Effector memory CD4-positive, alpha-beta T cell (primary cell): ENCODE measurements at regions not wholly inside any gene's neighbourhood (a gene's known extent, or its start where the extent isn't known, plus 50 kb on each side); places are given as distances from the start of the nearest gene placed in this dataset.

Experiments used
- DNase-seq, 3 donors: peaks; one replicate each; pipeline ENCODE4 v3.0.0-alpha.2; 2020
- H3K27ac ChIP-seq: 2 replicates; pipeline ENCODE4 v1.7.0; 2013; ENCODE audit warnings: mild to moderate bottlenecking, low read length, moderate library complexity; ENCODE audit not compliant: insufficient read depth, poor library complexity, severe bottlenecking
- H3K27me3 ChIP-seq: replicated peaks from 2 replicates; pipeline ENCODE4 v1.7.0; 2013; ENCODE audit warnings: mild to moderate bottlenecking, low read length; ENCODE audit not compliant: insufficient read depth, control insufficient read depth, poor library complexity, severe bottlenecking
- H3K36me3 ChIP-seq: 2 replicates; pipeline ENCODE4 v1.7.0; 2013; ENCODE audit warnings: mild to moderate bottlenecking, low read length, moderate library complexity; ENCODE audit not compliant: control insufficient read depth, insufficient read depth
- H3K4me1 ChIP-seq: 2 replicates; pipeline ENCODE4 v1.7.0; 2013; ENCODE audit warnings: low read length, mild to moderate bottlenecking; ENCODE audit not compliant: control insufficient read depth, insufficient read depth, poor library complexity, severe bottlenecking
- H3K4me3 ChIP-seq: 2 replicates; pipeline ENCODE4 v1.7.0; 2013; ENCODE audit warnings: low read length, low read depth, mild to moderate bottlenecking; ENCODE audit not compliant: insufficient read depth, poor library complexity, severe bottlenecking
- H3K9me3 ChIP-seq: 2 replicates; pipeline ENCODE4 v1.7.0; 2013; ENCODE audit warnings: mild to moderate bottlenecking, low read length, moderate library complexity; ENCODE audit not compliant: control insufficient read depth

DNA sequence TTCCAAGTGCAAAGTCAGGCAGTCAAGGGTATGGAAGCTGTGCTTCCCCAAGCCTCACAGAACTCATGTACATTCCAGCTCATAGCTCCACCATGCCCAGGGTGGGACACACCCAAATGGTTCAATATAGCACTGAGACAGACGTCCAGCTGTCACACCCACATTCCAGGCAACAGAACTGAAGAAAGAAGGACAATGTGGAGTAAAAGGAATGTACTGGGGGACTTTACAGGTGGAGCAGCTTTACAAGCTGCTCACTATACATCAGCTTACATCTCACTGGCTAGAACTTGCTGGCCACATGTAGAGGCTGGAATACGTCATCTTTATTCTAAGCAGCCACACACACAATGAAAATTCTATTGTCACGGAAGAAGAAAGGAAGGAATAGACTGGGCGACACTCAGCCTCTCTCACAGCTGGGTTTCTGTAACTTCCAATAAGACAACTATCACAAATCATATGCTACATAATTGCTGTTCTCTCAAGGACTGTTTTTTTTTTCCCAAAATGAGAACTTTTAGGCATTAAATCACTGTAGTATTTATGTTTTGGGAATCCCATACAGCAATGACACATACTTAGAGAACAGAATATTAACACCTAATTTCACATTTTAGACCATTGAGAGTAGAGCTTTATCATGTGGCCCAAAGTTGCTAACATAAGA is 86.1 kb downstream of the KLF12 start:
- no peak overlapping the region for H3K4me3 ChIP-seq
- no peaks in the 10 kb centered on the region for H3K9me3 ChIP-seq
- no peaks in the 10 kb centered on the region for H3K27me3 ChIP-seq
- H3K36me3 ChIP-seq = no peaks in the 10 kb centered on the region
- no peak overlapping the region for H3K27ac ChIP-seq
- no peak for DNase-seq
- H3K4me1 ChIP-seq = peaks cover 7% of the 10 kb centered on the region

DNA sequence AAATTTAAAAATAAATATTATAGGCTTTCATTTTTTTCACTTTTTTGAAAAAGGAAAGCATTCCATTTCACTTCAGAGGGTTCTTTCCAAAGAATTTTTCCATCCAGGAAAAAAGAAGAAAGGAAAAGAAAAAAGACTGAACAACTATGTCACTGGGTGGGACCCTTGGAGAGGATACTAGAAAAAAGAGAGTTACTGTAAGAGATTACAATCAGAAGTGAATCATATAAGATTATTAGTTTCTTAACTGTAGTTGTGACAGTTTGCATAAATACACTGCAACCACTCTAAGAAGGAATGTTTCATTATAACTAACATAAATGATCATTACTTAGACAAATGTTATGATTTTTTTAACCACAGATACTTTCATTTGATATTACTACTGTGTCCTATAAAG is 87.8 kb downstream of the KLF12 start:
- Histone ChIP-seq H3K27ac (no peak overlapping the region), H3K36me3 (no peaks in the 10 kb centered on the region), H3K4me3 (no peak overlapping the region), H3K4me1 (peaks cover 7% of the 10 kb centered on the region), H3K9me3 (no peaks in the 10 kb centered on the region), H3K27me3 (no peaks in the 10 kb centered on the region)
- no peak for DNase-seq

DNA sequence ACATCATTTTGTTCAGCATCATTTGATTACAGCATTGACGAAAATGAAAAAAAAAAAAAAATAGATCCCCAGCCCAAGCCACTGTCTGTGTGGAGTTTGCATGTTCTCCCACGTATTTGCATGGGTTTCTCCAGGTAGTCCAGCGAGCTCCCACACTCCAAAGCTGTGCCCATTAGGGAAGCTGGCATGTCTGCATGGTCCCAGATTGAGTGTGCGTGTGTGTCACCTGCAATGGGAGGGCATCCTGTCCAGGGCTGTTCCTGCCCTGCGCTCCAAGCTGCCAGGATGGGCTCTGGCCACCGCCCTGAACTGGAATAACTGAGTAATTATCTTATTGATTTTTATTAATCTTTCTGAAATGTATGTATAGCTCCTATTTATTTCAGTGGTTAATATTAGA is 88.6 kb downstream of the KLF12 start:
- no peak overlapping the region for H3K4me3 ChIP-seq
- no peaks in the 10 kb centered on the region for H3K36me3 ChIP-seq
- no peak for DNase-seq
- peaks cover 12% of the 10 kb centered on the region for H3K4me1 ChIP-seq
- H3K27me3 ChIP-seq = no peaks in the 10 kb centered on the region
- H3K9me3 ChIP-seq = no peaks in the 10 kb centered on the region
- H3K27ac ChIP-seq = no peak overlapping the region

DNA sequence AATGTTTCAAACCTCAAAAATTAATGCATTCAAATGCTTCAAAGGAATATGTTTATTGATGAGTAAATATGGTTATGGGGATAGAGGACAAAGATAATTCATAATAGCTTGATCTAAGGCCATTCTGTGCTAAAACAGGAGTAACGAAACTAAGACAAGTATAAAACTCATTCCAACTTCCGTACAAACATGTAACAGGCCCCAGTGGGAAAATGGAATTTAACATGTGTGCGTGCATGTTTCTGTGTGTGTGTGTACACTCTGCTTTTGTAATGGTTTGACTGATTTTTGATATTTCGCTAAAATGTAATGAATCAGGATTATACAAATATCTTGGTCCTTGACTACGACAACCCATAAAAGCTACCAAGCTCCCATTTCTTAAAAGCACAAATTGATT is 91.0 kb downstream of the KLF12 start:
- Histone ChIP-seq H3K9me3 (no peaks in the 10 kb centered on the region), H3K36me3 (no peaks in the 10 kb centered on the region), H3K27ac (no peak overlapping the region), H3K27me3 (no peaks in the 10 kb centered on the region), H3K4me1 (peaks cover 7% of the 10 kb centered on the region), H3K4me3 (no peak overlapping the region)
- DNase-seq = no peak

DNA sequence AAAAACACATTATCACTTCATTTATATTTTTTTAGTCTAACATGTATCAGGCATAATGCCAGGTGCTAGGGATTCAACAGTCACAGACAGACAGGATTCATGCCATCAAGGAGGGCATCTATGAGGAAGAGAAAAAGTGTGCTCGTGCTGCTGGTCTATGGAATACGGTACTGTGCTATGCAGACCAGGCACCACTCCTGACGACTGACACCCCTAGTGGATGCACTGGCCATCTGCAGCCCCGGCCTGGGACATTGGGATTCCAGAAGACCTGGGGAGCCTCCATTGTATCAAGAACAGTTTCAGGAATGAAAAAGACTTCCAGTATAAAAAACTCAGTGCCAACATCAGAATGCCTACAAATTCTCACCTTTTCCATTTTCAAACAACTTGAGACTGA is 94.0 kb downstream of the KLF12 start:
- Histone ChIP-seq H3K27me3 (no peaks in the 10 kb centered on the region), H3K36me3 (no peaks in the 10 kb centered on the region), H3K9me3 (no peaks in the 10 kb centered on the region), H3K4me1 (peaks cover 14% of the 10 kb centered on the region), H3K4me3 (no peak overlapping the region), H3K27ac (no peak overlapping the region)
- no peak for DNase-seq

DNA sequence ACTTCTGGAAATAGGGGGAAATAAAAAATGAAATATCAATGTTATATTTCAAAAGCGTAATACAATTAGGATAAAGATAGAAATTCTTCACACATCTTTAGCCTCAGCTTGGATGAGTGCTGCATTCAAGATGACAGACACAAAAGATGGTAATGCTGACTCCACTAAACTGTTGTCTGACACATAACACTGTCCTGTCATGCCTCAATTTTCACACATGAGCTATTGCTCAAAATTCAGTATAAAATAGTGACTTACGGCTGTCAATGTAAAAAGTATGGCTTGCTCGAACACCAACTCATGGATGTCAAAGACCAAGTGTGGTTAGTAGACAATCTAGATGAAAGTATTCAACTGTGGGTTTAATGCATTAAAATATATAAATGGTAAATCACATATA is 94.5 kb downstream of the KLF12 start:
- H3K27ac ChIP-seq = no peak overlapping the region
- H3K9me3 ChIP-seq = no peaks in the 10 kb centered on the region
- no peak for DNase-seq
- no peaks in the 10 kb centered on the region for H3K27me3 ChIP-seq
- peaks cover 14% of the 10 kb centered on the region for H3K4me1 ChIP-seq
- no peak overlapping the region for H3K4me3 ChIP-seq
- no peaks in the 10 kb centered on the region for H3K36me3 ChIP-seq

DNA sequence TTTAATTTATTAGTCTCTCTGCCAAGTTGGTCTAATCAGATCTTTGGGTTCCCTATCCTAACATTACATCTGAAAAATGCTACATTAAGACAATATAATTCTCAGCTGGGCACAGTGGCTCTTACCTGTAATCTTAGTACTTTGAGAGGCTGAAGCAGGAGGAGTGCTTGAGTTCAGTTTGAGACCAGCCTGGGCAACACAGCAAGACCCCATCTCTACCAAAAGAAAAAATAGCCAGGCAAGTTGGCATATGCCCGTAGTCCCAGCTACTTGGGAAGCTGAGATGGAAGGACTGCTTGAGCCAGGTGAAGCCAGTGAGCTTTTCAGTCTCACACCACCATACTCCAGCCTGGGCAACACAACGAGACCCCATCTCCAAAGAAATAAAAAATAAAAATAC is 95.0 kb downstream of the KLF12 start:
- no peaks in the 10 kb centered on the region for H3K9me3 ChIP-seq
- no peak for DNase-seq
- no peak overlapping the region for H3K27ac ChIP-seq
- no peaks in the 10 kb centered on the region for H3K27me3 ChIP-seq
- no peak overlapping the region for H3K4me3 ChIP-seq
- peaks cover 14% of the 10 kb centered on the region for H3K4me1 ChIP-seq
- no peaks in the 10 kb centered on the region for H3K36me3 ChIP-seq

DNA sequence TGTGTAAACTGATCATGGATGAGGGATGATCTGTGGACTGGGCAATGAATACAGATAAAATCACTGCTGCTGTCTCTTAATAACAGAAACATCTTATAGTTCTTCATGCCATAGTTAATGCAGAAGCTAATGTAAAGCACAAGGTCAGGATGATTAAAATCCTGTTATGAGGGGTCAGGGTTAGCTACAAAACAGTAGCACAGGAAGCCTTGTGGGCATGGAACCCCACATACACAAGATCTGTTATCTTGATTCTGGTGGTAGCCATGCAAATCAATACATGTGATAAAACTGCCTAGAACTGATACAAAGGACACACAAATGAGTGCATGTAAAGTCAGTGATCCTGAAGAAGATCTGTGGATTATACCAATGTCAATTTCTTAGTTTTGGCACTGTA is 96.4 kb downstream of the KLF12 start:
- no peak for DNase-seq
- Histone ChIP-seq H3K9me3 (no peaks in the 10 kb centered on the region), H3K36me3 (no peaks in the 10 kb centered on the region), H3K4me1 (peaks cover 15% of the 10 kb centered on the region), H3K27me3 (no peaks in the 10 kb centered on the region), H3K4me3 (no peak overlapping the region), H3K27ac (no peak overlapping the region)

DNA sequence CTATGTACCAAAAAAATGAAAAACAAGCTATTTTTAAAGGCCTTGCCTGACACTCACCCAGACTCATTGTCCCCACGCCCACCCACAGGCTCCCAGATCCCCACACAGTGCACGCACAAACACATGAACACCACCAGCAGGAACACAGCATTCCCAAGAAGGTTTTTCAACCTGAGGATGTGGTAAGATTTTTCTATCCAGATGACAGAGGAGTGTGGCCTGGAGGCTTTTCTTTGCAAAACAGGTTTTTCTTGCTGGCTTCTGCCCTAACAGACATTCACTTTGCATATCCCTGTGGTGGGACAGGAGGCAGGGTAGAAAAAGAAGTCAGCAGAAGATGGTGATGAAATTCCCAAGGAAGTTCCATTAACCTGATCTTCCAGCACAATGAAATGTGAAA is 97.8 kb downstream of the KLF12 start:
- no peak overlapping the region for H3K27ac ChIP-seq
- no peak overlapping the region for H3K4me3 ChIP-seq
- H3K36me3 ChIP-seq = no peaks in the 10 kb centered on the region
- peaks cover 18% of the 10 kb centered on the region for H3K4me1 ChIP-seq
- DNase-seq = no peak
- H3K9me3 ChIP-seq = no peaks in the 10 kb centered on the region
- H3K27me3 ChIP-seq = no peaks in the 10 kb centered on the region

DNA sequence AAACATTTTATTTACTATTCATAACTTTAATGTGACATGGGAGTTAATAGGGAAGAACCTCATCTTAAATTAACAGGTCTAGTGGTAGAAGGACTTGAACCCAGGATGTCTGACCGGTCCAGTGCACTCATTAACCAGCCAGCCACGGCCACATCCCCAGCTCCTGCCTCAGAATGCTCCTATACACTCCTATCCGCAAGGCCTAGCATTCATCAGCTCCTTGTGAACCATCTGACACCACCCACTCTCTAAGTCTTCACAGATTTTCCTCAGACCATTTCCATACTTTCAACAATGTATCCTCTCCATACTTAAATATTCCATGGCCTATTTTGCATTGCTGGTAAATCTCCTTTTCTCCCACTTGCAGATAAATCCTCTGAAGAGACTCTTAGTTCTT is 98.3 kb downstream of the KLF12 start:
- H3K4me1 ChIP-seq = peaks cover 15% of the 10 kb centered on the region
- no peaks in the 10 kb centered on the region for H3K9me3 ChIP-seq
- no peak overlapping the region for H3K27ac ChIP-seq
- no peak for DNase-seq
- H3K27me3 ChIP-seq = no peaks in the 10 kb centered on the region
- no peak overlapping the region for H3K4me3 ChIP-seq
- H3K36me3 ChIP-seq = no peaks in the 10 kb centered on the region
